Sigmoid colon (tissue), 6 donors: ENCODE measurements at regions not wholly inside any gene's neighbourhood (a gene's known extent, or its start where the extent isn't known, plus 50 kb on each side); places are given as distances from the start of the nearest gene placed in this dataset.

Experiments used
- DNase-seq: peaks from one replicate; pipeline ENCODE4 v3.0.0-alpha.2; 2019
- H3K27ac ChIP-seq, 4 donors: fragments of 200-600 bp; sonication (generic); one replicate each; pipeline ENCODE4 v1.5.1; 2016 to 2019; ENCODE audit warnings: mild to moderate bottlenecking in 1 of 4
- H3K27me3 ChIP-seq, 3 donors: fragments of 200-600 bp; sonication (generic); one replicate each; pipeline ENCODE4 v1.5.1; 2019; ENCODE audit warnings: mild to moderate bottlenecking in 1 of 3
- H3K36me3 ChIP-seq, 4 donors: fragments of 200-600 bp; sonication (generic); one replicate each; pipeline ENCODE4 v1.5.1; 2016 to 2019
- H3K4me1 ChIP-seq, 4 donors: fragments of 200-600 bp; sonication (generic); one replicate each; pipeline ENCODE4 v1.5.1; 2017 to 2019
- H3K4me3 ChIP-seq, 4 donors: fragments of 200-600 bp; sonication (generic); one replicate each; pipeline ENCODE4 v1.5.1; 2017 to 2019; ENCODE audit warnings: mild to moderate bottlenecking in 2 of 4, moderate library complexity in 1 of 4
- H3K9me3 ChIP-seq, 4 donors: fragments of 200-600 bp in 3 of 4; sonication (generic) in 3 of 4; one replicate each; pipeline versions ENCODE4 v1.5.1 to v1.6.1; 2013 to 2019
- EP300 ChIP-seq, 4 donors: sonication (generic); formaldehyde crosslinking; IDR thresholded peaks; one replicate each; pipeline ENCODE4 v1.6.1; 2017; ENCODE audit warnings: antibody characterized with exemption in 4 of 4
- POLR2A ChIP-seq, 2 donors: fragments of 450-650 bp; IDR thresholded peaks; one replicate each; pipeline ENCODE4 v1.6.1; 2016; ENCODE audit warnings: antibody characterized with exemption in 2 of 2, mild to moderate bottlenecking in 2 of 2, moderate library complexity in 2 of 2
- POLR2AphosphoS5 ChIP-seq, 4 donors: sonication (generic); formaldehyde crosslinking; IDR thresholded peaks; one replicate each; pipeline ENCODE4 v1.6.1; 2017; ENCODE audit warnings: antibody characterized with exemption in 4 of 4
- WGBS, 2 donors: extraction: QIAGEN DNeasy Blood & Tissue Kit; methylation state at CpG; one replicate each; pipeline ENCODE4 v1.1.7; 2013; 5-methylcytosine and 5-hydroxymethylcytosine counted together
- intact Hi-C: fragments of 100-400 bp; cut with DNase I; formaldehyde crosslinking; loops from one replicate; pipeline ENCODE4 v1.15.1; 2023
- TF ChIP-seq, protein P1 (sequence below), 4 experiments: fragments of 450-650 bp in 3 of 4; fragments of 200-600 bp in 1 of 4; IDR thresholded peaks; one replicate each; pipeline ENCODE4 v1.5.1; 2016 to 2019; ENCODE audit warnings: antibody characterized with exemption in 4 of 4, mild to moderate bottlenecking in 3 of 4, moderate library complexity in 2 of 4
- donor health status: healthy with polysubstance abuse.
- donor health status: healthy.

DNA sequence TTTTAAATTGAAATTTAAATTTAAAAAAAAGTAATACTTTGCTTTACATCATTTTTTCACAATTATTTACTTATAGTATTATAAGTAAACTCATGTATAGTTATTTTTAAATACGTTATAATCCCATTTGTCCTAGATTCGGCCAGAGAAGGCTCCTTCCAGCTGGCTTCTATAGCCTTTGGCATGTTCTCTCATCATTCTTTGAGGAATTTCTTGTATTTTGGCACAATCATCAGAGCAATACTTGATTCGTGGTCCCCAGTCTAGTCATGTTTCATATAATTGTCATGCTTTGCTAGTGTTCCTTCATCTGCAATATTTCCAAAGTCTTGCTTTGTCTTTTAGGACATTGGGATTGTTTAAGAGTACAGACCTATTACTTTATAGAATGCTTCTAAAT, 1037.9 kb upstream of the AGA start:
- 66 to 79% methylated on average over 3 of the region's 3 CpGs for WGBS, 2 donors
- intact Hi-C loops: no loop called here
- no peak for DNase-seq
- Histone ChIP-seq H3K27me3 (no peaks in the 10 kb centered on the region), H3K4me3 (no peak overlapping the region), H3K27ac (no peak overlapping the region), H3K36me3 (no peaks in the 10 kb centered on the region), H3K4me1 (no peaks in the 10 kb centered on the region), H3K9me3 (no peaks in the 10 kb centered on the region)
- no peak for TF ChIP-seq POLR2AphosphoS5 (IDR thresholded peaks at IDR 0.05)
- no peak for TF ChIP-seq EP300 (IDR thresholded peaks at IDR 0.05)
- TF ChIP-seq POLR2A (IDR thresholded peaks at IDR 0.05): no peak
- TF ChIP-seq, protein P1, sequence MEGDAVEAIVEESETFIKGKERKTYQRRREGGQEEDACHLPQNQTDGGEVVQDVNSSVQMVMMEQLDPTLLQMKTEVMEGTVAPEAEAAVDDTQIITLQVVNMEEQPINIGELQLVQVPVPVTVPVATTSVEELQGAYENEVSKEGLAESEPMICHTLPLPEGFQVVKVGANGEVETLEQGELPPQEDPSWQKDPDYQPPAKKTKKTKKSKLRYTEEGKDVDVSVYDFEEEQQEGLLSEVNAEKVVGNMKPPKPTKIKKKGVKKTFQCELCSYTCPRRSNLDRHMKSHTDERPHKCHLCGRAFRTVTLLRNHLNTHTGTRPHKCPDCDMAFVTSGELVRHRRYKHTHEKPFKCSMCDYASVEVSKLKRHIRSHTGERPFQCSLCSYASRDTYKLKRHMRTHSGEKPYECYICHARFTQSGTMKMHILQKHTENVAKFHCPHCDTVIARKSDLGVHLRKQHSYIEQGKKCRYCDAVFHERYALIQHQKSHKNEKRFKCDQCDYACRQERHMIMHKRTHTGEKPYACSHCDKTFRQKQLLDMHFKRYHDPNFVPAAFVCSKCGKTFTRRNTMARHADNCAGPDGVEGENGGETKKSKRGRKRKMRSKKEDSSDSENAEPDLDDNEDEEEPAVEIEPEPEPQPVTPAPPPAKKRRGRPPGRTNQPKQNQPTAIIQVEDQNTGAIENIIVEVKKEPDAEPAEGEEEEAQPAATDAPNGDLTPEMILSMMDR (IDR thresholded peaks at IDR 0.05): no peak

DNA sequence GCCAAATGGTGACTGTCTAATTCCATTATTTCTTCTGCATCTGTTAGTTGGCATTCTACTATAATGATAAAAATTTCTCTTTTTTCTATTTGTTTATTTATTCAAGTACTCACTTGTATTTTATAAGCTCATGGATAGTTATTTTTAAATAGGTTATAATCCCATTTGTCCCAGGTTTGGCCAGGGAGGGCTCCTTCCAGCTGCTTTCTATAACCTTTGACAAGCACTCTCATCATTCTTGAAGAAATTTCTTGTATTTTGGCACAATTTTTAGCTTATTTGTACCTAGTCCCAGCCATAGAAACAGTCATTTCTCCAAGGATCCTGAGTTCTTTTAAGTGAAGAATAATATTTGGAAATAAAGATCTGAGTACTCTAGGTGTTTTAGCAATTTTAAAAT, 1038.6 kb upstream of the AGA start:
- intact Hi-C loops: no loop called here
- DNase-seq: no peak
- no peaks in the 10 kb centered on the region for H3K36me3 ChIP-seq
- no peaks in the 10 kb centered on the region for H3K27me3 ChIP-seq
- H3K4me3 ChIP-seq: no peak overlapping the region
- H3K9me3 ChIP-seq: no peaks in the 10 kb centered on the region
- TF ChIP-seq EP300 (IDR thresholded peaks at IDR 0.05) (no peak), POLR2AphosphoS5 (IDR thresholded peaks at IDR 0.05) (no peak), POLR2A (IDR thresholded peaks at IDR 0.05) (no peak)
- TF ChIP-seq, protein P1 (IDR thresholded peaks at IDR 0.05): no peak
- H3K4me1 ChIP-seq: no peaks in the 10 kb centered on the region
- H3K27ac ChIP-seq: no peak overlapping the region

DNA sequence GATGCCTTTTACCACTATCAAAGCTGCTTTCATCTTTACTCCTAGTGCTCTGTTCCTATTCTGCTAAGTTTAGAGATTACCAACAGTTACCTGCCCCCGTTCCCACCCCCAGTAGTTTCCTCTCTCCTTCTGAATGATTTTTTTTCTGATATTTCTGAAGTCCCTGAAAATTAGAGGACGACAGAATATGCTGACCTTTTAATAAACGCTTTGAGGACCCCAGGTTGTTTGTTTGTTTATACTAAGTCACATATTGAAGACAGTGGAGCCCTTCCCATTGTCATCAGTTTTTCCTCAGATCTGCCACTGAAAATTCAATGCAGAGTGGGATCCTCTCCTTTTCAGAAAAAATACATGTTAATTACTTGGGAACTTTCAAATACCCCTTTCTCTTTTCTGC, 1039.3 kb upstream of the AGA start:
- Histone ChIP-seq H3K27me3 (no peaks in the 10 kb centered on the region), H3K4me1 (no peaks in the 10 kb centered on the region), H3K9me3 (no peaks in the 10 kb centered on the region), H3K27ac (no peak overlapping the region), H3K4me3 (no peak overlapping the region), H3K36me3 (no peaks in the 10 kb centered on the region)
- TF ChIP-seq POLR2A (IDR thresholded peaks at IDR 0.05): no peak
- TF ChIP-seq, protein P1 (IDR thresholded peaks at IDR 0.05): no peak
- TF ChIP-seq POLR2AphosphoS5 (IDR thresholded peaks at IDR 0.05): no peak
- no peak for TF ChIP-seq EP300 (IDR thresholded peaks at IDR 0.05)
- WGBS, 2 donors: 48 to 73% methylated on average over 3 of the region's 3 CpGs
- DNase-seq: no peak
- intact Hi-C loops: no loop called here

DNA sequence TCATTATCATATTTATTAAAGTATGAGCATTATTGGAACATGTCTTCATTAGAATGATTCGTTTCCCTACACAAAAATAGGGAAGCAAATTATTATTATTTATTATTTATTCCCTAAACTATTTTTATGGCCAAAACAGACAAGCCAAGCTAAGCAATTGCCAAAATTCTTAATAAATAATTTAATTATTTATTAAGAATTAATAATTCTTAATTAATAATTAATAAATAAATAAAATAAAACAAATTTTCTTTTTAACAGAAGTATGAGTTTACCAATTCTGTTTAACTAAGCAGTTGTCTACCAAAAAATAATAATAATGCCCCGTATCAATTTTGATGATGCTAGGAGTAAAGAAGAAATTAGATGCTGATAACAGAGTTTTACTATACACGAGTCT, 1080.8 kb upstream of the AGA start:
- TF ChIP-seq, protein P1 (IDR thresholded peaks at IDR 0.05): no peak
- TF ChIP-seq EP300 (IDR thresholded peaks at IDR 0.05): no peak
- no peak for TF ChIP-seq POLR2A (IDR thresholded peaks at IDR 0.05)
- no peak for TF ChIP-seq POLR2AphosphoS5 (IDR thresholded peaks at IDR 0.05)
- WGBS, 2 donors: 85 to 89% methylated on average over 3 of the region's 3 CpGs
- peaks cover 0 to 5% (median 0%) of the 10 kb centered on the region in 4 donors for H3K9me3 ChIP-seq
- no peaks in the 10 kb centered on the region for H3K36me3 ChIP-seq
- H3K4me3 ChIP-seq: no peak overlapping the region
- no peaks in the 10 kb centered on the region for H3K4me1 ChIP-seq
- H3K27me3 ChIP-seq: no peaks in the 10 kb centered on the region
- intact Hi-C loops: no loop called here
- H3K27ac ChIP-seq: no peak overlapping the region
- DNase-seq: no peak

DNA sequence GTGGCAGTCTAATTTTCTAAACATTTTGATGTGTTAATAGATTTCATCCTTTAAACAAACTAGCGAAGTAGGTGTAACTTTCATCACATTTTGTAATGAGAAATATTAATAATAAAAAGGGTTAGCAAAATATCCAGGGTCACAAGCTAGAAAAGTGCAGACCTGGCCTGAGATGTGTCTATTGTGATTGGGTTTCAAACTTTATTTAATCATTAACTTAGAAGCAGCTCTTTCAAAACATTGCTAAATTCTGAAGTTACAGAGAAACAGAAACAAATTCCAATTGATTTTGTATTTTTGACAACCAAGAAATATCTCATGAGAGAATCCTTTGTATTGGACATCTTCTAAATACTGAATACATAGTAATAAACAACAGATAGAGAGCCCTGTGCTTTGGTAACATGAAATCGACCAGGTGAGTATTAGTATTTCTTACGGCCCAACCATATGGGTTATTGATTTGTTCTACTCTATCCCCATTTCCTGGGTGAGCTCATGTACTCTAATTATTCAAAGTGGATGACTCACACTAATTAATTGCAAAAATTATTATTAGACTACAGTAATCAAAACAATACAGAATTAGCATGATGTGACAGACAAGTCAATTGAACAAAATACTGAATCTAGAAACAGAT, 1093.8 kb upstream of the AGA start:
- Histone ChIP-seq H3K4me3 (no peak overlapping the region), H3K36me3 (no peaks in the 10 kb centered on the region), H3K4me1 (no peaks in the 10 kb centered on the region), H3K9me3 (no peaks in the 10 kb centered on the region), H3K27me3 (no peaks in the 10 kb centered on the region), H3K27ac (no peak overlapping the region)
- intact Hi-C loops: no loop called here
- TF ChIP-seq EP300 (IDR thresholded peaks at IDR 0.05): no peak
- no peak for TF ChIP-seq POLR2A (IDR thresholded peaks at IDR 0.05)
- TF ChIP-seq, protein P1 (IDR thresholded peaks at IDR 0.05): no peak
- no peak for TF ChIP-seq POLR2AphosphoS5 (IDR thresholded peaks at IDR 0.05)
- WGBS, 2 donors: 61 to 74% methylated on average over 3 of the region's 3 CpGs
- no peak for DNase-seq
